H1 (cell line): ENCODE measurements at regions not wholly inside any gene's neighbourhood (a gene's known extent, or its start where the extent isn't known, plus 50 kb on each side); places are given as distances from the start of the nearest gene placed in this dataset.

Experiments used
- CEBPB ChIP-seq: IDR thresholded peaks from 2 replicates; pipeline ENCODE4 v1.6.1; 2012; ENCODE audit warnings: low read depth, low read length
- CTCF ChIP-seq, 3 experiments: IDR thresholded peaks; 1 replicate in 2 of 3; 2 replicates in 1 of 3; pipeline versions ENCODE4 v1.5.1 to v1.6.1; 2011; ENCODE audit warnings: low read length in 3 of 3, mild to moderate bottlenecking in 3 of 3, inconsistent platforms in 2 of 3, low read depth in 1 of 3, moderate library complexity in 1 of 3; ENCODE audit not compliant: insufficient read depth in 1 of 3; ENCODE audit errors: control extremely low read depth in 1 of 3
- EZH2 ChIP-seq: fragments of 200-600 bp; sonication (generic); IDR thresholded peaks from 2 replicates; pipeline ENCODE4 v1.7.1; 2012; ENCODE audit warnings: low read depth, mild to moderate bottlenecking, moderate library complexity, low read length, inconsistent platforms; ENCODE audit not compliant: severe bottlenecking
- GTF2F1 ChIP-seq: IDR thresholded peaks from 2 replicates; pipeline ENCODE4 v1.6.1; 2012; ENCODE audit warnings: low read depth, low read length, improper control_type of control experiment, borderline replicate concordance
- TAF1 ChIP-seq: IDR thresholded peaks from 2 replicates; pipeline ENCODE4 v1.6.1; 2011; ENCODE audit warnings: mild to moderate bottlenecking, low read depth, low read length
- USF2 ChIP-seq: IDR thresholded peaks from 2 replicates; pipeline ENCODE4 v1.6.1; 2011; ENCODE audit warnings: low read length, improper control_type of control experiment
- ZNF274 ChIP-seq: IDR thresholded peaks from 2 replicates; pipeline ENCODE4 v1.7.0; 2012; ENCODE audit warnings: low read length, borderline replicate concordance; ENCODE audit errors: extremely low read depth

- TF ChIP-seq EZH2 (no peak), CTCF (IDR thresholded peaks at IDR 0.05; ENCODE audit: control extremely low read depth in 1 of 3, insufficient read depth in 1 of 3, low read depth in 1 of 3, low read length in 3 of 3) (no peak), TAF1 (no peak), CEBPB (no peak), ZNF274 (no peak), USF2 (no peak; the same call in 1 of the 2 replicates), GTF2F1 (no peak)
Observed at GRCh38 chr6:95685822-95686221, 108.5 kb downstream of the MANEA start.
